Sciatic nerve (tissue), 2 donors: ENCODE measurements at regions not wholly inside any gene's neighbourhood (a gene's known extent, or its start where the extent isn't known, plus 50 kb on each side); places are given as distances from the start of the nearest gene placed in this dataset.

ENCODE experiments used
- ATAC-seq: fragments of 200-7000 bp; cut with Tn5 transposase; one replicate; pipeline ENCODE4 v1.9.1; 2020; ENCODE audit warnings: mild to moderate bottlenecking, moderate library complexity
- DNase-seq: peaks from one replicate; pipeline ENCODE4 v3.0.0-alpha.2; 2020; ENCODE audit warnings: low spot score
- intact Hi-C: fragments of 100-400 bp; cut with DNase I; formaldehyde crosslinking; loops from one replicate; pipeline ENCODE4 v1.14.2; 2022
- donor health status: DM: no; HTN: no; CAD: no.
- donor health status: DM: no; HTN: no; CAD: no.

DNA sequence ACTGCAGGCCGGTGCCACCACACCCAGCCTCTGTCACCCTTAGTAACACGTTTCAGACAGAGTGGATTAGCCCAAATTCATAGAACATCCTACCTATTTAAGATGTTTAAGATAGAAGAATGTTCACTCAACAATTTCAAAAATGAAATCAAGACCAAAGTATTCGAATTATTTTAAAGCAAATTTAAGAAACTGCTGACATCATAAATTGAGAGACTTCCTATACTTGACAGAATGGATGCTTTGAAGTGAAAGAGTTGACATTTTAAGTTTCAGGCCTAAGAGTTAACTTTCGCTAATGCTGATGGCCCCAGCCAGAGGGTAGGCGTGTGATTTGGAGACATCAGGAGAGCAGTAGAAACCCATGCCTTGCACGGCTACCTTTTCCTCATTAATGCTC, 271.9 kb downstream of the SS18 start:
- DNase-seq (no peak), ATAC-seq (no peak)
- intact Hi-C loops = no loop called here

DNA sequence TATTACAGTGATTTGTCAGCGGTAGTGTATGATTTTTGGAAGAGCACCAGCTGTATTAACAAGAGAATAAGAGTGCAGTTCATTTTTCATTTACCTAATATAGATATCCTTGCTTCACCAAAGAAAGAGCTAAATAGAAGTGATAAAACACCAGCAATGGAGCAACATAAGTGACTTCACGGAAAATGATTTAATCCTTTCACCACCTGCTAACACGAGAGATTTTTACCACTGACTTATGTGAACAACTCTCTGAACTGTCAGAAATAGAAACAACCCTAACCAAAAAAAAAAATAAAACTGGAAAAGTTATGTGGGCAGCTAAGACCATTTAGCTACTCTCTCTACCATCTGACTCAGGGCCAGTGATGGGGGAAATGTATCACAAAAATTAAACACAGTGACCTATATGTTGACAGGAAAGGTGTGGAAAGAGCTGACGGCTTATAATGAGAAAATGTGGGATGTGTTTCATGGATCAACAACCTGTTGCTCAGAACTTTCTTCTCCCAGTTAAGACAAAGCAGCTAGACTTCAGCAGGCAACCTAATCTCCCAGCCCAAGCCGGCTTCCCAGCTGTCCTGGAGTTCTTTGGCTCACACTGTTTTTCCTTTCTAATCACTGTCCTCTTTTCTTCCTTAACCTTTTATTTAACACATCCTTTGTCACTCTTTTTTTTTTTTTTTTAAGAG, 272.7 kb downstream of the SS18 start:
- ATAC-seq (no peak), DNase-seq (no peak)
- intact Hi-C loops = no loop called here

DNA sequence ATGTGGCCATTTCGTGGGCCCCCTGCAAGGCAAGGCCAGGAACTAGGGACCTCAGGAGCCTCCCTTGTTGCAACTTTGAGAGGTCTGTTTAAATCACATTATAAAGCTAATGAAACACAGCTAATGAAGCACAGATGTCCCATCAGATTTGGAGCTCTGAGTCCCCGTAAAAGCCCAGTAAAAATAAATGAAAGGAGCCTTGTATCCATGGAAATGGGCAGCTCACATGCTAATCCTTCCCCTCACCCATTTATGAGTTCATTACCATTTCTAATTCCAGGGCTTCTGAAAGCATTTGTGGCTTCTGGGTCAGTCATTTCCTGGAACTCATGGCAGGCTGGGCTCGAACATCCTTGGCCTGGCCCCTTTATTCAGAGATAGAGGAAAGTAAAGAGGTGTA, 274.8 kb downstream of the SS18 start:
- no peak for ATAC-seq
- intact Hi-C loops = no loop called here
- DNase-seq = no peak

DNA sequence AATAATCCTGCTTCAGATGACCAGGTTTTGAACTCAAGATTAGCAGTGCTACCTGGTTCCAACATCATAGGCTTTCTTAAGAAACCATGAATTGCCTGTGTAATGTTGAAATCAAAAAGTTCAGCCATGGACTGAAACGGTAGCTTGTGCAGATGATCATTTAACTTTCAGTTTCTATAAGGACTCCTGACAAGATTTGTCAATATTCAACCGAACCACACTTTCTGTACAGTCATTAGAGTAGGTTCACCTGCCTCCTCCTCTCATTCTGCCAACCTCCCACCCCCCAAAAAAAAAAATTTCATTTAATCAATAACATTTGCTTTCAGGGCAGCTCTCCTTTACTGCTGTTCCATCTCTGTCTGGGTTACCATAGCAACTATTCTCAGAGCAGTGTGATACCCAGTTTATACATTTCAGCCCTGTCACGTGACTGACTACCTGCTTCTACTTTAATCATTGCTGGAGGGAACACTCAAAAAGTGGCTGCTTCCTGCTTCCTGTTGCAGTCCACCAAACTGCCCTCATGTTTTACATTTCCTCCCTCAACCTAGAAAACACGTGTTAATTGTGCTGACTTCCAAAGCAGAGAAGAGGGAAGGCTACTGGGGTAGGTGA, 275.5 kb downstream of the SS18 start:
- ATAC-seq = no peak
- DNase-seq = no peak
- intact Hi-C loops = loop anchor here (1.0 kb wide), 1 partner anchor 7 kb away; no protein-coding TSS in a partner anchor

DNA sequence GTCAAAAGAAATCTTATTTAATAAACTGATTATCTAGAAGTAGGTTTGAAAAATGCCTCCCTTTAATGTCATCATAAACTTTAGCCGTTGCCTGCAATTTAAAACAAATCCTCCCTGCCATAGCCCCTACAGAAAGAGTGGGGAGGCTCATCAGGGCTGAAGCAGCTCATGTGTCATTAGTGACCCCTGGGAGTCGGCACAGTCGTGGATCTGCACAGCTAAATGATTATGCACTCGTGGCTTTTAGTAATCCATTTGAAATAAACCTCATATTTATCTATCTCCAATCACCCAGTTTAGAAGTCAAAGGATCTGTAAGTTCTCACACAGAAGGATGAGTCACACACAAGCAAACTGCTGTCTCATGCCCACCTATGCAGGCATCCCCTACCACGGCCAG, 277.3 kb downstream of the SS18 start:
- intact Hi-C loops = no loop called here
- no peak for DNase-seq
- no peak for ATAC-seq

DNA sequence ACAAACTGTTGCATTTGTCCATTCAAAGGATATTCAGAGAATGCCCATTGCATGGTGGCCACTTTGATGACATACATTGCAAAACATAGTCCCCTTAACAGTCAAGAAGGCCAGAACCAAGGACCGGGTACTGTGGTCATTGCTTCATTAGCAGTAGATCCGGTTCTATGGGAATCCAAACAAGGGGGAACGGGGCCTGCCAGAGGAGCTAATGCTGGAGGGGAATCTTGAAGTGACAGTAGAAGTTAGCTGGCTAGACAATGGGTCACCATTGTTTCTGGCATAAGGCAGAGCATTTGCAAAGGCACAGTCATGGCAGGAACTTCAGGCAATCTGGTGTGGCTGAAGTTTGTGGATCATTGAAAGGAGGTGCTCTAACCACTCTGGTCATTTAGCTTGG, 279.7 kb downstream of the SS18 start:
- ATAC-seq (no peak), DNase-seq (no peak)
- intact Hi-C loops = no loop called here

DNA sequence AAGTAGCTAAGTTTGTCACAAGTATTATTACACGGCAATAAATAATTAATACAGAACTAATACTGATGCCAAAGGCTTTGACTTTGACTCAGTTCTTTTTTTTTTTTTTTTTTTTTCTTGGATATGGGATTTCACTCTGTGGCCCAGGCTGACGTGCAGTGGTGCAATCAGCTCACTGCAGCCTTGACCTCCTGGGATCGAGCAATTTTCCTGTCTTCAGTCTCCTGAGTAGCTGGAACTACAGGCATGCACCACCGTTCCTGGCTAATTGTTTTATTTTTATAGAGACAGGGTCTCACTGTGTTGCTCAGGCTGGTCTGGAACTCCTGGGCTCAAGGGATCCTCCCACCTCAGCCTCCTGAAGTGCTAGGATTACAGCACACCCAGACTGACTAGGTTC, 284.5 kb downstream of the SS18 start:
- DNase-seq = no peak
- intact Hi-C loops = no loop called here
- ATAC-seq = peak; percentile 36

DNA sequence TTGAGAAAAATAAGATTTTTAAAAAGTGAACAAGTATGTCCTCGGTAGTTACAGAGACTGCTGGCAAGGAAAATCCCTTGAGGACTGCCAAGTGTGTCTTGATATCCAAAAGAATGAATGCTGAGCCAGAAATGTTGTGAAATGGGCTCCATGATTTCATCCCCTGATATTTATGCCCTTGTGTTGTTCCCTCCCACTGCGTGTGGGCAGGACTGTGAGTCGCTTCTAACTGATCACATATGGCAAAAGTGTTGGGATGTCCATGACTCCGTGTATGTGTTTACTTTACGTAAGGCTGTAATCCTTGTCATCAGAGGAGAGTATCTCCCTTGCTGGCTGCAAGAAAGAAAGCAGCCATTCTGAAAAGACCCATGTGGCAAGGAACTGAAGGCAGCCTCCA, 285.1 kb downstream of the SS18 start:
- DNase-seq = no peak
- peak; percentile 79 for ATAC-seq
- intact Hi-C loops = no loop called here

DNA sequence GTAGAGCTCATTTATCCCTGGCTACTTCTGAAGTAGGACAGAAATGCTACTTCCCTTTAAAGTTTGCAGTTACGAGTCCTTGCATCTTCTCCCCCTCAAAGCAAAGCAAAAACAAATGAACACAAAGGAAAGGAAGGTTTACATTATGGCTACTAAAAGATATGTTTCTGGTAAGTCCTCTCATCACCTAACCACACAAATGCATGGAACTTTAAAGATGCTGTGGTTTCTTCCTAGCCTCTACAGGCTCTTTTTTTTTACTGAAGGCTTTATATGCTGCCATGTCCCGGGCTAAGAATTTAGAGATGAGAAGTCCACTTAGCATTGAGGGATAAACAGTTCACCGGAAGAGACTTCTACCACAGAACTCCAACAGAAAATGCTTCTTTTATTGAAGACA, 291.2 kb downstream of the SS18 start:
- DNase-seq (no peak), ATAC-seq (no peak)
- intact Hi-C loops = no loop called here

DNA sequence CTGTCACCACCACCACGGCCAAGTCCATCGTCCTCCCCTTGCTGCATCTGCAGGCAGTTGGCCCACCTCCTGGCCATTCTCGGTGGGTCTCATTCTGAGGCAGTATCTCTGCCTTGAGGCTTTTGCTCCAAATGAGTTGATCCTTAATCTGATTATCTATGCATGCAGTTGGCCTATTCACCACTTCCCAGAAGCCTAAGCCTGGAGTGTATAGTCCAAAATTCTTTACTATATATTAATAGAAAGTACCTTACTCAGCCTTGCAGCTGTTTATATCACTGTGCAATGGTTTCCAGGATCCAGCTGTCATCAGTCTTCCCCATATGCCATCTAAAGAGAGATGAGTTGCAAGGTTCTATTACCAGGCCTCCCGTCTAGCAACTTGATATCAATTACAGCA, 292.4 kb downstream of the SS18 start:
- intact Hi-C loops = no loop called here
- ATAC-seq (no peak), DNase-seq (no peak)

DNA sequence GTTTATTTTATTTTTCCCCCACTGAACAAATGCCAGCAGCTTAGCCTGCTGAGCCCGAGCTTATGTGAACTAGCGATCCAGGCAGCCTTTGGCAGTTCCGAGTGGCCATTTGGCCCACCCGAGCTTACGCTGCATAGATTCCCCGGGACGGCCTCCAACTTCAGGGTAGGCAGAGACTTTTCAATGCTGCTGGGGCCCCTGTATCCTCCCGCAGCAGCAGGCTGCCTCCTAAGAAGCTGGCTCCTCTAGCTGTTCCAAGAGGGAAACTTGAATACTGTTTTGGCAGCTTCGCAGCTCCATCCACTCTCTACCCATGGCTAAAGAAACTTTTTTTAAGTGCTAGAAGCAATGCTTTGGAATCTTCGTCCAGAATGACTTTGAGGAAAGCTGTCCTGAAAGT, 295.2 kb downstream of the SS18 start:
- ATAC-seq = no peak
- DNase-seq = no peak
- intact Hi-C loops = no loop called here

DNA sequence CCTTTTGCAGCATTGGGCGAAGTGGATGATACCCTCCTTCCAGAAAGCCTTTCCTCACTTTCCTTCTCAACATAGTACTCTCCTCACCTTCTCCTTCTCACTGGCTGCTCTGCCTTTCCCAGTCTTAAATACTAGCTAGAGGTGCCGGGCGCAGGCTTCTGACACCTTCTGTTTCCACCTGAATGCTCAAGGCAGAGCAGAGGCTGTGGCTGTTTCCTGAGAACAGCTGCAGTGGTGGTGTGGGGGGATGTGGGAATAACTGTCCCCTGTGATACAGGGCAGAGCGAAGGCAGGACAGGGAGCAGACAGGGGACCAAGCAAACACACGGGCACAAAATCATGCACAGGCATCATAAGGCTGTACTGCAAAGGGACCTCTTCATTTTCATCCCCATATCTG, 303.1 kb downstream of the SS18 start:
- DNase-seq (no peak), ATAC-seq (no peak)
- intact Hi-C loops = no loop called here

DNA sequence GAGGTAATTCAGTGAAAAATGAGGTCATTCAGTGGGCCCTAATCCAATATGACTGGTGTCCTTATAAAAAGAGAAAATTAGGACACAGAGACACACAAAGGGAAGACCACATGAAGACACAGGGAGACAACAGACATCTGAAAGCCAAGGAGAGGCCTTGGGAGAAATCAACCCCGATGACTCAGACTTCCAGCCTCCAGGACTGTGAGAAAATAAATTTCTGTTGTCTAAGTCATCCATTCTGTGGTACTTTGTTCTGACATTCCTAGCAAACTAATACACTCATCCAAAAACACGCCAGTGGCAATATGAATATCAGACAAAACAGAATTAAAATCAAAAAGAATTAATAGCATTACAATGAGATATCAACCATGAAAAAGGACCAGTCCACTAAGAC, 303.7 kb downstream of the SS18 start:
- no peak for DNase-seq
- ATAC-seq = no peak
- intact Hi-C loops = no loop called here

DNA sequence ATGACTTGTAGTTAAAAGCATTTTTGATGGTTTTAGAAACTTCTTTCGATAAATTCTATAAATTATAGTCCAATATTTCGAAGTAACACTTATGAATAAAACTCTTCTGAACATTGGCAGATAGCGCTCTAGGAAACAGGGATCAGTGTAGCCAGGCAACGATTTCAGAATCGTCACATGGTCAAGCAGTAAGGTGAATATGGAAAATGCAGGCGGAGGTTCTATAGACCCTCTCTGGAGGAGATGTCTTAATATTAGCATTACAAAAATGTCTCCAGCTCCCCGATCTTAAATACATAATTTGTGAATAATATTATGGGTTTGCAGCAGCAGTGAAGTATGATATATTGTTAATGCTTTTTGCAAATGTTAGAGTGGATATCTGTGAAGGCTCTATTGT, 310.3 kb downstream of the SS18 start:
- ATAC-seq = no peak
- no peak for DNase-seq
- intact Hi-C loops = no loop called here

DNA sequence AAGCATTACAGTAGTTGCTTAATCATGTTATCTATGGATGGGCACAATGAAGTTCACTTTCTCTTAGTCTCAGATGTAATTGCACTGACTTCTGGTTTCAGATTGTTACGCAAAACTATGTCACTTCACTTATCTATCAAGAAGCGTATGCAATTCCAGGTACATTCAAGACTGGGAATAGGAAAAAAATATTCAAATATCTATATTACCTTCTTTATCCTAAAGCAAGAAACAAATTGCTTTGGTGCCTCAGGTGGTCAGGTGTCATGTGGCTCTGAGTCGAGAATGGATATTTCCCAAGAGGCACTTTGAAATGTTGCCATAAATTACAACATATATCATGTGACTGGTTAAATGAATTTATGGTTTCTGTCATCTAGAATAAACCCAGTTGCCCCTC, 318.6 kb downstream of the SS18 start:
- intact Hi-C loops = no loop called here
- DNase-seq (no peak), ATAC-seq (no peak)

DNA sequence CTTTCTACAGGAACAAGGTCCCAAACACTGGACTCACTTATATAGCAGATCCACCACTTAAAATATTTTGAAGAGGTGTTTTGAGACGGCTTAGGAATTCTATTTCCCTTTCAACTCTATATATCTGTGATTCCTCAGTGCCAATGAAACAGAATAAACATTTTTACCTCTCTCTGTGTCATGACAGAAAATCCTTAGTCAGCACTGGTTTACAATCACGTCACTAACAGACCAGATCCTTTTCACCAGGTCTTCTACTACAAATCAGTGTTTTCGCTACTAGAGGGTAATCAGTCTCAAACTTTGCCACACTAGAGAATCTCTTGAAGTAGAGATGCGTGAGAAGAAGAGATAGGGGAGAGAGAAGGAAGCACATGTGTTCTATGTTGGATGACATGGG, 325.6 kb downstream of the SS18 start:
- ATAC-seq = no peak
- no peak for DNase-seq
- intact Hi-C loops = no loop called here

DNA sequence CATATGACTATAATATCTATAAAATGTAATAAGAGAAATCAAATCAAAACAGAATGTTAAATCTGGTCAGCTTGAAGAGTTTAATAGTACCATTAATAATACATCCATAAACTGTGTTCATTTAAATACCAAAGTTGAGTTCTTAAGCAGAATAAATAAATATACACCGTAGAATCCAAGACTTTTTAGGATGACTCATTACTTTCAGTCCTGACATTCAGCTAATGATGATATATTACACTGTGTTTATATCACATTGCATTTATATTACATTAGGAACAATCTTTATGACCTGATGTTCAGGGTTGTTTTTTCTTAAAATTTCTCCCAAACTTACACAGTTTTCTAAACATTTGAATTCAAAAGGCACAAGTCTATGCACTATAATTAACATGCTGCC, 331.3 kb downstream of the SS18 start:
- no peak for DNase-seq
- no peak for ATAC-seq
- intact Hi-C loops = no loop called here

DNA sequence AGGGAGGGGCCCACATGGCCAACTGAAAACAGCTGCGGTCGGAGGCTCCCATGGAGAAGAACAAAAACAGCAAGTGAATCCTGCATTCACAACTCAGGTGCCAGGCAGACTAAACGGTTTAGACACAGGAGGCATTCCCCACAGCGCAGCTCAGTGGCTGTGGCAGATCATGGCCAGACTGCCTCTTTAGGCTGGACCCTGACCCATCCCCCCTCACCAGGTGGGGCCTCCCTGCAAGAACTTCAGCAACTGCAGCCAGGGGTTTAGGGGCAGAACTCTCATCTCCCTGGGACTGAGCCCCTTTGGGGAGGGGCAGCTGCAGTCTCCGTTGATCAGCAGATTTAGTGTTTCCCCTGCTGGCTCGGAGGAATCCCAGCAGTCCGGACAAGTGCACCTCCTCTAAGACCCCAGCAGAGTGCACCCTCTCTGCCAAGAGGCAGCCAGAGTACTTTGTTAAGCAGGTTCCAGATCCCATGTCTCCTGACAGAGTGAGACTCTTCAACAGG, 346.7 kb downstream of the SS18 start:
- DNase-seq (no peak), ATAC-seq (no peak)
- intact Hi-C loops = no loop called here

DNA sequence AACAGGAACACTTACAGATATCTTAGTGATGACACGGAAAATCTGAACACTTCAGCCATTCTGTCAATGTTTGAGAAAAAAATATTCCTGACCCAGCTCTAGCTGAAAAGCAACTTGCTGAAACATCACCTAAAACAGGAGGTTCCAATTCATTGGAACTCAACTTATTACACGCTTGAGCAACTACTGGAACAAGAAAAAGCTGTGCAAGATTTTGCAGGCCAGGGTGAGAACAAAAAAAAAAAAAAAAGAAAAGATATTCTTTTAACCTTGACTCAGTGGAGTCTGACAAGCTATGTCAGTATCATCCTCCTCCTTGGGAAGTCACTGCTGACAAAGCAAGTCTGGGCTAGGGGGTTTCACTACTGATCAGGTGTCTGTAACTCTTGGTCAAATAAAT, 351.0 kb downstream of the SS18 start:
- DNase-seq (no peak), ATAC-seq (no peak)
- intact Hi-C loops = no loop called here

DNA sequence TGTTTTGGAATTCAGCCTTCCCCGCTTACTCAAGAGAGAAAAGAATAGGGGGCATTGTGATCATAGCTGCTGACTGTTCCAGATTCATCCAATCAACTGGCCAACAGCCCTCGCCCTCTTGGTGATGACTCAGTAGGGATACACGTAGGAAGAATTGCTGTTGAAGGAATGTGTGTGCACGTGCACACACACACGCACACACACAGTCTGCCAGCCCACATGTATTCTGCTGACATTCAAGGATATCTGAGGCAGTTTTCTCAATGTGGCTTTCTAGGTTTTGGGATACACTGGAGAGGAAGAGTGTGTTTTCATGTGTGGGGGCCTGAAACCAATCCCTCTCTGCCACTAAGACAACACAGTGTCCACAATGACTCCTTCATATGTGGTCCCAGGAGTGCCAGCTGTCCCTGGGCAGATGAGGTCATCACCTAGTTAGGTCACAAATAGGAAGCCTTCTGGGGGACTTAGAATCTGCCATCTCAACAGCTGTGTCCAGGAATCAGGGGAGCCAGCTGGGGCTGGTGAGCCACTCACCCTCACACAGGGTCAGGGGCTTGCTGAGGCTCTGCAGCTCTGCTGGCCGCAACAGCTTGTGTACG, 352.6 kb downstream of the SS18 start:
- ATAC-seq (peak; percentile 95), DNase-seq (peak; percentile 64)
- intact Hi-C loops = no loop called here

DNA sequence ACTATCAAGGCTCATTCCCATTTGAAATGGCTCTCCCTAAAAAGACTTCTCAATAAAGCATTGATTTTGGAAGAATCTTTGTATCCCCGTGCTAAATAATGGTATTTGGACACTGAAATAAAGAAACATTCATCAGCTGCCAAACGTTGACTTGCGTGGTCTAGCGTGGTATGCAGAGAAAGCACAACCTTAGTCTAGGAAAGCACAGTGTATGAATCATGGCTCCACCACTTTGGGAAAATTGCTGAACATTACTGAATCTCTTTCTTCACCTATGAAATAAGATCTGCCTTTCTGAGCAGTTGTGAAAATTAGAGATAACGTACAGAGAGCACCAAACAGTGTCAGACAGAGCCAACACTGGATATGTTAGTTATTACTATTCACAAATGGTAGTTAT, 353.9 kb downstream of the SS18 start:
- DNase-seq (no peak), ATAC-seq (peak; percentile 63)
- intact Hi-C loops = no loop called here
